ENCODE measurements at regions not wholly inside any gene's neighbourhood (a gene's known extent, or its start where the extent isn't known, plus 50 kb on each side); places are given as distances from the start of the nearest gene placed in this dataset.

DNA sequence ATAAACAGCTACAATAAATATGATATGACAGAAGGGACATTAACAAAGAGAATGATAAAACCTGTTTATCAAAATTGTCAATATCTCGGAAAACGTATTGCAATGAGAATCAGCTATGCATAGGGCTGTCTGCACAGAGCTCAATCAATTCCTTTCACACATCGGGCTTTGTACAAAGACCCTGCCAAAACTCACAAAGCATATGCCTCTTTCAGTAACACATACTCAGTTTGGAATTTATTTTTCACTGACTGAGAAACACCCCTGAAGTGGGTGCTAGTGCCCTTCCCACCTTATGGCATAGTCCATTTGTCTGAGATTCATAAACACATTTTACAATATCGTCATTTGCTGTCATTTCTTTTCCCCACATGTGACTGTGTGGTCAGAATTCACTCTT lies 815.8 kb upstream of the FAM98A start:
- no peak overlapping the region for H3K4me2 ChIP-seq (replicated peaks; ENCODE audit: extremely low read depth, low read length, poor library complexity, severe bottlenecking)
- Mint-ChIP-seq H3K27me3 (ENCODE audit: low read depth in 3 of 3) (no peaks in the 10 kb centered on the region), H3K36me3 (no peaks in the 10 kb centered on the region), H3K27ac (no peak overlapping the region), H3K4me1 (no peaks in the 10 kb centered on the region), H3K9me3 (peaks cover 0 to 5% (median 2%) of the 10 kb centered on the region in 7 donors), H3K4me3 (no peak overlapping the region)
- no peak for DNase-seq
- H3K9ac ChIP-seq (ENCODE audit: insufficient read depth, low read length, poor library complexity, severe bottlenecking): no peak overlapping the region
- H3K79me2 ChIP-seq (ENCODE audit: insufficient read depth, low read length): no peaks in the 10 kb centered on the region
- no peak overlapping the region for H3K27ac ChIP-seq (ENCODE audit: low read depth in 1 of 2, low read length in 2 of 2)
- no peaks in the 10 kb centered on the region for H3K4me1 ChIP-seq (ENCODE audit: control insufficient read depth in 1 of 2, insufficient read depth in 2 of 2, low read length in 2 of 2)
- no peaks in the 10 kb centered on the region for H4K20me1 ChIP-seq (ENCODE audit: insufficient read depth, low read length)
- no peaks in the 10 kb centered on the region for H3K27me3 ChIP-seq (ENCODE audit: control insufficient read depth in 2 of 2, insufficient read depth in 2 of 2, low read length in 2 of 2)
- no peak overlapping the region for H3K4me3 ChIP-seq (replicated peaks in 1 of 3; ENCODE audit: low read depth in 2 of 3, low read length in 3 of 3)
- intact Hi-C loops (cut with micrococcal nuclease): no loop called here
- 100% methylated on average over 1 of the region's 4 CpGs for WGBS (ENCODE audit: insufficient coverage)
- H2AFZ ChIP-seq (ENCODE audit: insufficient read depth, low read depth, low read length, poor library complexity, severe bottlenecking): no peak overlapping the region
- no peaks in the 10 kb centered on the region for H3K9me3 ChIP-seq (replicated peaks in 1 of 2; ENCODE audit: control insufficient read depth in 1 of 2, insufficient read depth in 1 of 2, low read length in 2 of 2)
- TF ChIP-seq, protein P1, sequence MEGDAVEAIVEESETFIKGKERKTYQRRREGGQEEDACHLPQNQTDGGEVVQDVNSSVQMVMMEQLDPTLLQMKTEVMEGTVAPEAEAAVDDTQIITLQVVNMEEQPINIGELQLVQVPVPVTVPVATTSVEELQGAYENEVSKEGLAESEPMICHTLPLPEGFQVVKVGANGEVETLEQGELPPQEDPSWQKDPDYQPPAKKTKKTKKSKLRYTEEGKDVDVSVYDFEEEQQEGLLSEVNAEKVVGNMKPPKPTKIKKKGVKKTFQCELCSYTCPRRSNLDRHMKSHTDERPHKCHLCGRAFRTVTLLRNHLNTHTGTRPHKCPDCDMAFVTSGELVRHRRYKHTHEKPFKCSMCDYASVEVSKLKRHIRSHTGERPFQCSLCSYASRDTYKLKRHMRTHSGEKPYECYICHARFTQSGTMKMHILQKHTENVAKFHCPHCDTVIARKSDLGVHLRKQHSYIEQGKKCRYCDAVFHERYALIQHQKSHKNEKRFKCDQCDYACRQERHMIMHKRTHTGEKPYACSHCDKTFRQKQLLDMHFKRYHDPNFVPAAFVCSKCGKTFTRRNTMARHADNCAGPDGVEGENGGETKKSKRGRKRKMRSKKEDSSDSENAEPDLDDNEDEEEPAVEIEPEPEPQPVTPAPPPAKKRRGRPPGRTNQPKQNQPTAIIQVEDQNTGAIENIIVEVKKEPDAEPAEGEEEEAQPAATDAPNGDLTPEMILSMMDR (IDR thresholded peaks at IDR 0.05): no peak
- no peaks in the 10 kb centered on the region for H3K36me3 ChIP-seq (replicated peaks in 1 of 2; ENCODE audit: control insufficient read depth in 1 of 2, insufficient read depth in 2 of 2, low read length in 2 of 2)

DNA sequence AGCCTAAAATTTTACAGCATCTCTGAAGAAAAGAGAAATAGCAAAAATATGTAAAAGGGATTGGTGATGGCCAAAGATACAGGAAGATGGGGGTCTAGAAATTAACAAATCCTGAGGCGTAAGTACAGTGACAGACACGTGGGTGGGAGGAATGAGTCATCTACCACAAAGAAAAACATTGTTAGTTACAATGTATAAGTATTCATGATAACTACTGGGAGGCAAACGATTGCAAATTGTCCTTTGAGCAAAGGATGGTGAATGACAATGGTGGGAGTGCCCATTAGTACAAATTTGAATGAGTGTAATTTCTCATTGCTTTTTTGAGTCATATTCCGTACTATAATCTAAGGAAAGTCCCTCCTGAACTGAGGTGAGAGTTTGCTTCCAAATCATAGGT lies 809.0 kb upstream of the FAM98A start:
- Mint-ChIP-seq H3K36me3 (no peaks in the 10 kb centered on the region), H3K9me3 (peaks cover 0 to 5% (median 2%) of the 10 kb centered on the region in 7 donors), H3K27ac (no peak overlapping the region), H3K4me3 (no peak overlapping the region), H3K4me1 (no peaks in the 10 kb centered on the region), H3K27me3 (ENCODE audit: low read depth in 3 of 3) (no peaks in the 10 kb centered on the region)
- WGBS (ENCODE audit: insufficient coverage): no CpG with 5 or more reads among the region's 4 CpGs
- no peaks in the 10 kb centered on the region for H3K79me2 ChIP-seq (ENCODE audit: insufficient read depth, low read length)
- H3K27me3 ChIP-seq (ENCODE audit: control insufficient read depth in 2 of 2, insufficient read depth in 2 of 2, low read length in 2 of 2): no peaks in the 10 kb centered on the region
- no peak overlapping the region for H3K4me3 ChIP-seq (replicated peaks in 1 of 3; ENCODE audit: low read depth in 2 of 3, low read length in 3 of 3)
- H3K27ac ChIP-seq (ENCODE audit: low read depth in 1 of 2, low read length in 2 of 2): no peak overlapping the region
- H3K4me1 ChIP-seq (ENCODE audit: control insufficient read depth in 1 of 2, insufficient read depth in 2 of 2, low read length in 2 of 2): no peaks in the 10 kb centered on the region
- H3K36me3 ChIP-seq (replicated peaks in 1 of 2; ENCODE audit: control insufficient read depth in 1 of 2, insufficient read depth in 2 of 2, low read length in 2 of 2): no peaks in the 10 kb centered on the region
- no peaks in the 10 kb centered on the region for H4K20me1 ChIP-seq (ENCODE audit: insufficient read depth, low read length)
- H2AFZ ChIP-seq (ENCODE audit: insufficient read depth, low read depth, low read length, poor library complexity, severe bottlenecking): no peak overlapping the region
- no peak for DNase-seq
- H3K9ac ChIP-seq (ENCODE audit: insufficient read depth, low read length, poor library complexity, severe bottlenecking): no peak overlapping the region
- intact Hi-C loops (cut with micrococcal nuclease): no loop called here
- no peak overlapping the region for H3K4me2 ChIP-seq (replicated peaks; ENCODE audit: extremely low read depth, low read length, poor library complexity, severe bottlenecking)
- no peaks in the 10 kb centered on the region for H3K9me3 ChIP-seq (replicated peaks in 1 of 2; ENCODE audit: control insufficient read depth in 1 of 2, insufficient read depth in 1 of 2, low read length in 2 of 2)
- TF ChIP-seq, protein P1 (IDR thresholded peaks at IDR 0.05): no peak

Data from CD14-positive monocyte (primary cell).